SK-N-SH treated with all-trans-retinoic acid at 6 μM for 48 hours (cell line): ENCODE measurements at regions not wholly inside any gene's neighbourhood (a gene's known extent, or its start where the extent isn't known, plus 50 kb on each side); places are given as distances from the start of the nearest gene placed in this dataset.

Experiments used
- ATAC-seq: fragments of 200-7000 bp; cut with Tn5 transposase; 3 replicates; pipeline ENCODE4 v1.9.1; 2020; ENCODE audit warnings: mild to moderate bottlenecking, moderate library complexity
- ARNTL ChIP-seq: fragments of 450-650 bp; formaldehyde crosslinking; IDR thresholded peaks from 2 replicates; pipeline ENCODE4 v1.5.0; 2020; ENCODE audit warnings: low read depth, mild to moderate bottlenecking, moderate library complexity, borderline replicate concordance
- BACH2 ChIP-seq: fragments of 250-450 bp; sonication (Bioruptor Pico); IDR thresholded peaks from 2 replicates; pipeline ENCODE4 v1.9.0; 2021; ENCODE audit warnings: mild to moderate bottlenecking, borderline replicate concordance
- CSDC2 ChIP-seq: fragments of 250-450 bp; sonication (Bioruptor Pico); IDR thresholded peaks from 2 replicates; pipeline ENCODE4 v1.5.0; 2020; ENCODE audit warnings: mild to moderate bottlenecking, moderate library complexity
- CSRNP3 ChIP-seq: fragments of 250-450 bp; sonication (Bioruptor Pico); IDR thresholded peaks from 2 replicates; pipeline ENCODE4 v1.5.1; 2021; ENCODE audit warnings: mild to moderate bottlenecking, moderate library complexity
- ESRRG ChIP-seq: fragments of 250-450 bp; sonication (Bioruptor Pico); IDR thresholded peaks from 2 replicates; pipeline ENCODE4 v1.6.1; 2021; ENCODE audit warnings: mild to moderate bottlenecking
- GLIS3 ChIP-seq: fragments of 250-450 bp; sonication (Bioruptor Pico); IDR thresholded peaks from 2 replicates; pipeline ENCODE4 v1.5.0; 2020; ENCODE audit warnings: mild to moderate bottlenecking, moderate library complexity
- ISL1 ChIP-seq: fragments of 250-450 bp; sonication (Bioruptor Pico); IDR thresholded peaks from 2 replicates; pipeline ENCODE4 v2.1.2; 2022; ENCODE audit warnings: mild to moderate bottlenecking, moderate library complexity
- OSR1 ChIP-seq: fragments of 250-450 bp; sonication (Bioruptor Pico); IDR thresholded peaks from 2 replicates; pipeline ENCODE4 v1.8.0; 2022; ENCODE audit warnings: moderate library complexity, mild to moderate bottlenecking, inconsistent platforms
- PATZ1 ChIP-seq: fragments of 250-450 bp; sonication (Bioruptor Pico); IDR thresholded peaks from 2 replicates; pipeline ENCODE4 v1.8.0; 2020; ENCODE audit warnings: mild to moderate bottlenecking, moderate library complexity, borderline replicate concordance
- PPARA ChIP-seq: fragments of 250-450 bp; sonication (Bioruptor Pico); IDR thresholded peaks from 2 replicates; pipeline ENCODE4 v1.5.0; 2020; ENCODE audit warnings: mild to moderate bottlenecking, borderline replicate concordance
- RARB ChIP-seq: fragments of 250-450 bp; sonication (Bioruptor Pico); IDR thresholded peaks from 2 replicates; pipeline ENCODE4 v1.8.0; 2021; ENCODE audit warnings: mild to moderate bottlenecking, moderate library complexity
- SNAI2 ChIP-seq: fragments of 250-450 bp; sonication (Bioruptor Pico); IDR thresholded peaks from 2 replicates; pipeline ENCODE4 v1.5.0; 2020; ENCODE audit warnings: mild to moderate bottlenecking, moderate library complexity
- TCF4 ChIP-seq: fragments of 250-450 bp; sonication (Bioruptor Pico); IDR thresholded peaks from 2 replicates; pipeline ENCODE4 v1.8.0; 2021; ENCODE audit warnings: mild to moderate bottlenecking, moderate library complexity, borderline replicate concordance
- TOX ChIP-seq: fragments of 250-450 bp; sonication (Bioruptor Pico); IDR thresholded peaks from 2 replicates; pipeline ENCODE4 v1.8.0; 2021; ENCODE audit warnings: mild to moderate bottlenecking, moderate library complexity, borderline replicate concordance
- ZC3H10 ChIP-seq: fragments of 250-450 bp; sonication (Bioruptor Pico); IDR thresholded peaks from 2 replicates; pipeline ENCODE4 v1.5.1; 2021; ENCODE audit warnings: mild to moderate bottlenecking, moderate library complexity
- ZFP3 ChIP-seq: fragments of 250-450 bp; sonication (Bioruptor Pico); IDR thresholded peaks from 2 replicates; pipeline ENCODE4 v1.5.0; 2020; ENCODE audit warnings: mild to moderate bottlenecking, moderate library complexity
- ZFP30 ChIP-seq: fragments of 450-650 bp; formaldehyde crosslinking; IDR thresholded peaks from 2 replicates; pipeline ENCODE4 v1.5.0; 2022; ENCODE audit warnings: mild to moderate bottlenecking, moderate library complexity
- ZNF565 ChIP-seq: fragments of 450-650 bp; formaldehyde crosslinking; conservative IDR thresholded peaks from 2 replicates; pipeline ENCODE4 v1.5.0; 2020; ENCODE audit warnings: low read depth, mild to moderate bottlenecking, moderate library complexity
- ZNF70 ChIP-seq: fragments of 450-650 bp; formaldehyde crosslinking; IDR thresholded peaks from 2 replicates; pipeline ENCODE4 v1.5.0; 2020; ENCODE audit warnings: mild to moderate bottlenecking, moderate library complexity
- ZNF8 ChIP-seq: fragments of 450-650 bp; formaldehyde crosslinking; IDR thresholded peaks from 2 replicates; pipeline ENCODE4 v1.5.0; 2020; ENCODE audit warnings: mild to moderate bottlenecking, moderate library complexity
- TF ChIP-seq, protein P1 (sequence below): fragments of 250-450 bp; sonication (Bioruptor Pico); IDR thresholded peaks from 2 replicates; pipeline ENCODE4 v1.8.0; 2021; ENCODE audit warnings: low read depth, mild to moderate bottlenecking, moderate library complexity, borderline replicate concordance
- TF ChIP-seq, protein P2 (sequence below): fragments of 250-450 bp; sonication (Bioruptor Pico); IDR thresholded peaks from 2 replicates; pipeline ENCODE4 v1.5.1; 2020; ENCODE audit warnings: low read depth, mild to moderate bottlenecking, moderate library complexity
- TF ChIP-seq, protein P3 (sequence below): fragments of 250-450 bp; sonication (Bioruptor Pico); IDR thresholded peaks from 2 replicates; pipeline ENCODE4 v1.5.0; 2020; ENCODE audit warnings: mild to moderate bottlenecking, moderate library complexity

- TF ChIP-seq TOX (CRISPR knock-in tag), result no peak
- no peak for TF ChIP-seq PPARA
- TF ChIP-seq ARNTL (CRISPR knock-in tag), result no peak
- TF ChIP-seq ZFP3 (CRISPR knock-in tag), result no peak
- no peak for TF ChIP-seq ZNF565 (CRISPR knock-in tag)
- TF ChIP-seq TCF4 (CRISPR knock-in tag), result no peak
- no peak for TF ChIP-seq ISL1 (CRISPR knock-in tag)
- TF ChIP-seq OSR1, result no peak
- TF ChIP-seq, protein P1, sequence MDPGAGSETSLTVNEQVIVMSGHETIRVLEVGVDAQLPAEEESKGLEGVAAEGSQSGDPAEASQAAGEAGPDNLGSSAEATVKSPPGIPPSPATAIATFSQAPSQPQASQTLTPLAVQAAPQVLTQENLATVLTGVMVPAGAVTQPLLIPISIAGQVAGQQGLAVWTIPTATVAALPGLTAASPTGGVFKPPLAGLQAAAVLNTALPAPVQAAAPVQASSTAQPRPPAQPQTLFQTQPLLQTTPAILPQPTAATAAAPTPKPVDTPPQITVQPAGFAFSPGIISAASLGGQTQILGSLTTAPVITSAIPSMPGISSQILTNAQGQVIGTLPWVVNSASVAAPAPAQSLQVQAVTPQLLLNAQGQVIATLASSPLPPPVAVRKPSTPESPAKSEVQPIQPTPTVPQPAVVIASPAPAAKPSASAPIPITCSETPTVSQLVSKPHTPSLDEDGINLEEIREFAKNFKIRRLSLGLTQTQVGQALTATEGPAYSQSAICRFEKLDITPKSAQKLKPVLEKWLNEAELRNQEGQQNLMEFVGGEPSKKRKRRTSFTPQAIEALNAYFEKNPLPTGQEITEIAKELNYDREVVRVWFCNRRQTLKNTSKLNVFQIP (CRISPR knock-in tag), result no peak
- TF ChIP-seq CSRNP3 (CRISPR knock-in tag), result no peak
- TF ChIP-seq, protein P2, sequence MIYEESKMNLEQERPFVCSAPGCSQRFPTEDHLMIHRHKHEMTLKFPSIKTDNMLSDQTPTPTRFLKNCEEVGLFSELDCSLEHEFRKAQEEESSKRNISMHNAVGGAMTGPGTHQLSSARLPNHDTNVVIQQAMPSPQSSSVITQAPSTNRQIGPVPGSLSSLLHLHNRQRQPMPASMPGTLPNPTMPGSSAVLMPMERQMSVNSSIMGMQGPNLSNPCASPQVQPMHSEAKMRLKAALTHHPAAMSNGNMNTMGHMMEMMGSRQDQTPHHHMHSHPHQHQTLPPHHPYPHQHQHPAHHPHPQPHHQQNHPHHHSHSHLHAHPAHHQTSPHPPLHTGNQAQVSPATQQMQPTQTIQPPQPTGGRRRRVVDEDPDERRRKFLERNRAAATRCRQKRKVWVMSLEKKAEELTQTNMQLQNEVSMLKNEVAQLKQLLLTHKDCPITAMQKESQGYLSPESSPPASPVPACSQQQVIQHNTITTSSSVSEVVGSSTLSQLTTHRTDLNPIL, result no peak
- no peak for TF ChIP-seq CSDC2 (CRISPR knock-in tag)
- TF ChIP-seq ZFP30 (CRISPR knock-in tag), result no peak
- TF ChIP-seq ZNF70, result no peak
- TF ChIP-seq SNAI2 (CRISPR knock-in tag), result no peak
- TF ChIP-seq PATZ1 (CRISPR knock-in tag), result no peak
- no peak for TF ChIP-seq ESRRG
- TF ChIP-seq GLIS3 (CRISPR knock-in tag), result no peak
- no peak for TF ChIP-seq ZC3H10 (CRISPR knock-in tag)
- TF ChIP-seq, all 23 proteins: peak for 0
- ATAC-seq, result no peak
Observed at GRCh38 chr5:56658972-56659371, 156.4 kb upstream of the MAP3K1 start.

DNA sequence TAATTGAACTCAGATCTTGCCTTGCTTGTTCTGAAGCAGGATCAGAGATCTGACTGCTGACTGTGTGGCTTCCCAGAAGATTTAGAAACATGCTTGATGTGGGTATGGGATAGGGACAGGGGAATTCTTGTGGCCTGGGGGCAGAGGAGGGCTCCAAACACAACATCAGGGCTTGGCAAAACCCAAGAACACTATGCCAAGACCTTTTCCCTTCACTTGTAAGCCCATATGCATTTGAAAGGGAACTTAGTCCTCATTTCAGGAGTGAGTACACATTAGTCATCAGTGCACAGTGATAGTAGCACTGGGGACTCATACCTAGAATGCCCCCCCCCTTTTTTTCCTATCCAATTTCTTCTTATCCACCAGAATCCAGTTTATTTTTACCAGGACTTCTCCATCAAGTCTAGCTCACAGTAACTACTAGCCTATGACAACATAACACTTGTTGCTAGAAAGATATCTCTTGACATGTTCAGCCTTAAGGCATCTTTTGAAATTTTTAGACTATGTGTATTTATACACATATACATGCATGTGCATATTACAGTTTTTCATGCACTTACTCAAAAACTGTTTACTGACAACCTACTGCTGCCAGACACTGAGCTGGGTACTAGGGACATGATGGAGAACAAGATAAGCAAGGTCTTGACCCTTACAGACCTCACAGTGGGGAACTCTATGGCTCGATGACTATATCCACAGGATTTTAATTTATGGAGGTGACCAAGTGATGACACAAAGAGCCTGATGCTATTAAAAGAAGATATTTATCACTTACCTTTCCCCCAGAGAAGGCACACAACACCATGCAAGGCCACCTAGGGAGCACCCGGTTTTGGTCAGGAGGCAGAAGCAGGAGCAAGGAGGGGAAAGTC, 158.3 kb upstream of the MAP3K1 start:
- ATAC-seq, result no peak

More for the DNA sequence above, 158.3 kb upstream of the MAP3K1 start:
- TF ChIP-seq, protein P2, result no peak
- TF ChIP-seq, protein P1 (CRISPR knock-in tag), result no peak
- TF ChIP-seq SNAI2 (CRISPR knock-in tag) (no peak), ZNF8 (CRISPR knock-in tag) (no peak), ZNF70 (no peak), TOX (CRISPR knock-in tag) (no peak), BACH2 (no peak), ISL1 (CRISPR knock-in tag) (no peak), OSR1 (no peak), GLIS3 (CRISPR knock-in tag) (no peak), RARB (CRISPR knock-in tag) (no peak), ZNF565 (CRISPR knock-in tag) (no peak), ZFP3 (CRISPR knock-in tag) (no peak)
- TF ChIP-seq, protein P3, sequence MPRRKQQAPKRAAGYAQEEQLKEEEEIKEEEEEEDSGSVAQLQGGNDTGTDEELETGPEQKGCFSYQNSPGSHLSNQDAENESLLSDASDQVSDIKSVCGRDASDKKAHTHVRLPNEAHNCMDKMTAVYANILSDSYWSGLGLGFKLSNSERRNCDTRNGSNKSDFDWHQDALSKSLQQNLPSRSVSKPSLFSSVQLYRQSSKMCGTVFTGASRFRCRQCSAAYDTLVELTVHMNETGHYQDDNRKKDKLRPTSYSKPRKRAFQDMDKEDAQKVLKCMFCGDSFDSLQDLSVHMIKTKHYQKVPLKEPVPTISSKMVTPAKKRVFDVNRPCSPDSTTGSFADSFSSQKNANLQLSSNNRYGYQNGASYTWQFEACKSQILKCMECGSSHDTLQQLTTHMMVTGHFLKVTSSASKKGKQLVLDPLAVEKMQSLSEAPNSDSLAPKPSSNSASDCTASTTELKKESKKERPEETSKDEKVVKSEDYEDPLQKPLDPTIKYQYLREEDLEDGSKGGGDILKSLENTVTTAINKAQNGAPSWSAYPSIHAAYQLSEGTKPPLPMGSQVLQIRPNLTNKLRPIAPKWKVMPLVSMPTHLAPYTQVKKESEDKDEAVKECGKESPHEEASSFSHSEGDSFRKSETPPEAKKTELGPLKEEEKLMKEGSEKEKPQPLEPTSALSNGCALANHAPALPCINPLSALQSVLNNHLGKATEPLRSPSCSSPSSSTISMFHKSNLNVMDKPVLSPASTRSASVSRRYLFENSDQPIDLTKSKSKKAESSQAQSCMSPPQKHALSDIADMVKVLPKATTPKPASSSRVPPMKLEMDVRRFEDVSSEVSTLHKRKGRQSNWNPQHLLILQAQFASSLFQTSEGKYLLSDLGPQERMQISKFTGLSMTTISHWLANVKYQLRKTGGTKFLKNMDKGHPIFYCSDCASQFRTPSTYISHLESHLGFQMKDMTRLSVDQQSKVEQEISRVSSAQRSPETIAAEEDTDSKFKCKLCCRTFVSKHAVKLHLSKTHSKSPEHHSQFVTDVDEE, result no peak
